ENCODE measurements at regions not wholly inside any gene's neighbourhood (a gene's known extent, or its start where the extent isn't known, plus 50 kb on each side); places are given as distances from the start of the nearest gene placed in this dataset.

DNA sequence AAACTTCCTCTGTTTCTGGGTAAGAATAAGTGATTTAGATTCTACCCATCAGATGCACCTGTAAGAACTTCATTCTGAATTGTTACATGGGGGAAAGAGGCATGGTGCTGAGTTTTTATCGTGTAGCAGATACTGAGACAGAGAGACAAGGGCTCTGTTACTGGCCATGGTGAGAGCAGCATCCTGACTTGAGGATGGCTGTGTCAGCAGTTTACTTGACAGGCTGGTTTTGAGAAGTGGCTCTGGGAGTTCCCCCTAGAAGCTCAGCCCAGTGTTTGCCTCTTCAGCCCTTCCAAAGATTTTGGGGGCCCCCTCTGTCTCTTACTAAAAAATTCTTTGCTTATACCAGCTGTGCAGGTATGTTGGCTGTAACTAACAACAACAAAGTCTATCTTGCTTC lies 510.5 kb downstream of the LRRC70 start:
- TF ChIP-seq POLR2A (IDR thresholded peaks at IDR 0.05; ENCODE audit: low read depth, low read length) (no peak), RFX5 (IDR thresholded peaks at IDR 0.05; ENCODE audit: low read depth, low read length) (no peak), BHLHE40 (IDR thresholded peaks at IDR 0.05; ENCODE audit: low read depth, low read length) (no peak)
- TF ChIP-seq, protein P1, sequence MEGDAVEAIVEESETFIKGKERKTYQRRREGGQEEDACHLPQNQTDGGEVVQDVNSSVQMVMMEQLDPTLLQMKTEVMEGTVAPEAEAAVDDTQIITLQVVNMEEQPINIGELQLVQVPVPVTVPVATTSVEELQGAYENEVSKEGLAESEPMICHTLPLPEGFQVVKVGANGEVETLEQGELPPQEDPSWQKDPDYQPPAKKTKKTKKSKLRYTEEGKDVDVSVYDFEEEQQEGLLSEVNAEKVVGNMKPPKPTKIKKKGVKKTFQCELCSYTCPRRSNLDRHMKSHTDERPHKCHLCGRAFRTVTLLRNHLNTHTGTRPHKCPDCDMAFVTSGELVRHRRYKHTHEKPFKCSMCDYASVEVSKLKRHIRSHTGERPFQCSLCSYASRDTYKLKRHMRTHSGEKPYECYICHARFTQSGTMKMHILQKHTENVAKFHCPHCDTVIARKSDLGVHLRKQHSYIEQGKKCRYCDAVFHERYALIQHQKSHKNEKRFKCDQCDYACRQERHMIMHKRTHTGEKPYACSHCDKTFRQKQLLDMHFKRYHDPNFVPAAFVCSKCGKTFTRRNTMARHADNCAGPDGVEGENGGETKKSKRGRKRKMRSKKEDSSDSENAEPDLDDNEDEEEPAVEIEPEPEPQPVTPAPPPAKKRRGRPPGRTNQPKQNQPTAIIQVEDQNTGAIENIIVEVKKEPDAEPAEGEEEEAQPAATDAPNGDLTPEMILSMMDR (conservative IDR thresholded peaks at IDR 0.05; ENCODE audit: low read depth, low read length) = no peak

Measured in IMR-90 (cell line).